ENCODE measurements at regions not wholly inside any gene's neighbourhood (a gene's known extent, or its start where the extent isn't known, plus 50 kb on each side); places are given as distances from the start of the nearest gene placed in this dataset.
A peak's percentile ranks its signal among the peaks of the same experiment; 100 is the strongest.

DNA sequence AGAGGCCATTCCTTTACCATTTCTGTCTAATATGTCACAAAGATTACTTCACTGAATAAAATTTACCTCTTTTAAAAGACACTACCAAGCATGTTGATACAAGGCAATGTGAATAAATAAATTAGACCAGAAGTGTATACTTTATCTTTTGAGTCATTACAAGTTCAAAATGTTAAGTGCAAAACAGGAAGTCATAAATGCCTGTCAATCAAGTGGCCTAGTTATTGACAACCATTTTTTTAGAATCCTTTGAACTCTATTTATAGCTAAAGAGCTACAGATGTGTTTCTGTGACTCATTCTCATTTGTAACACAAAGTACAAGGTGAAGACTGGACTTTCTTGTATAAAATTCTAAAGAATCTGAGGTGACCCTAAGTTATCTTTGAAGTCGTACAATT, 602.7 kb upstream of the SEMA6A start:
- Histone ChIP-seq H3K4me2 (ENCODE audit: low read length) (no peak overlapping the region), H3K56ac (ENCODE audit: low read length) (no peak overlapping the region), H2BK15ac (replicated peaks; ENCODE audit: low read depth) (no peak overlapping the region), H3K36me3 (ENCODE audit: control insufficient read depth, insufficient read depth, low read length) (no peaks in the 10 kb centered on the region), H3K18ac (ENCODE audit: low read length) (no peak overlapping the region), H3K9ac (ENCODE audit: low read length) (no peak overlapping the region), H2BK120ac (ENCODE audit: low read depth, low read length) (no peak overlapping the region), H2AK5ac (ENCODE audit: low read length) (no peak overlapping the region), H3K23ac (ENCODE audit: low read length) (no peak overlapping the region), H3K4me1 (ENCODE audit: control insufficient read depth, low read depth, low read length) (no peaks in the 10 kb centered on the region), H3K4me3 (ENCODE audit: low read length) (no peak overlapping the region), H4K5ac (ENCODE audit: low read length) (no peak overlapping the region), H3K79me1 (ENCODE audit: low read length) (no peaks in the 10 kb centered on the region), H3K27ac (ENCODE audit: low read depth, low read length) (no peak overlapping the region), H3K79me2 (ENCODE audit: control insufficient read depth, insufficient read depth, low read length) (no peaks in the 10 kb centered on the region), H2BK5ac (ENCODE audit: low read length) (no peak overlapping the region), H3K4ac (ENCODE audit: low read depth, low read length) (no peak overlapping the region), H3K27me3 (ENCODE audit: insufficient read depth, low read length, poor library complexity) (no peaks in the 10 kb centered on the region), H4K8ac (ENCODE audit: low read depth, low read length) (no peak overlapping the region)
- no peak for DNase-seq
- no CpG with 5 or more reads among the region's 1 CpG for WGBS (ENCODE audit: extremely low coverage, insufficient coverage, low lambda C conversion rate)

DNA sequence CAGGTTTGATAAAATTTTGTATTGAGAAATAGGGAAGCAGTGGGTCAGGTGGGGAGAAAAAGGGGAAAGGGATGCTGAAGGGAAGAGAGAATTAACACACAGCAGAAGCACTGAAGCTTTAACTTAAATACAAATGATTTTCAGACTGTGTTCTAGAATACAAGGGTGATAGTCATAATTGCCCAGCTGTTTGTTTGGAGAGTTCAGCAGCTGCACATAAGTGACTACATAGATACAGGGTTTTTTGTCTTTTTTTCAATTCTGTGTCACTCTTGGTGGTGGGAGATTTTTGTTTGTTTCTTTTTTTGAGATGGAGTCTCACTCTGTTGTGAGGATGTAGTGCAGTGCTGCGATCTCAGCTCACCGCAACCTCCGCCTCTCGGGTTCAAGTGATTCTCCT, 590.4 kb upstream of the SEMA6A start:
- no peak overlapping the region for H3K27ac ChIP-seq (ENCODE audit: low read depth, low read length)
- H3K56ac ChIP-seq (ENCODE audit: low read length), result no peak overlapping the region
- H3K79me2 ChIP-seq (ENCODE audit: control insufficient read depth, insufficient read depth, low read length), result no peaks in the 10 kb centered on the region
- no peak overlapping the region for H2BK15ac ChIP-seq (replicated peaks; ENCODE audit: low read depth)
- no CpG with 5 or more reads among the region's 4 CpGs for WGBS (ENCODE audit: extremely low coverage, insufficient coverage, low lambda C conversion rate)
- no peak overlapping the region for H3K9ac ChIP-seq (ENCODE audit: low read length)
- no peak overlapping the region for H2BK120ac ChIP-seq (ENCODE audit: low read depth, low read length)
- no peak overlapping the region for H3K4me3 ChIP-seq (ENCODE audit: low read length)
- H3K36me3 ChIP-seq (ENCODE audit: control insufficient read depth, insufficient read depth, low read length), result no peaks in the 10 kb centered on the region
- H3K4ac ChIP-seq (ENCODE audit: low read depth, low read length), result no peak overlapping the region
- H4K5ac ChIP-seq (ENCODE audit: low read length), result no peak overlapping the region
- H3K4me1 ChIP-seq (ENCODE audit: control insufficient read depth, low read depth, low read length), result no peaks in the 10 kb centered on the region
- no peak overlapping the region for H3K18ac ChIP-seq (ENCODE audit: low read length)
- H3K23ac ChIP-seq (ENCODE audit: low read length), result no peak overlapping the region
- DNase-seq, result no peak
- no peak overlapping the region for H3K4me2 ChIP-seq (ENCODE audit: low read length)
- no peak overlapping the region for H2BK5ac ChIP-seq (ENCODE audit: low read length)
- no peak overlapping the region for H4K8ac ChIP-seq (ENCODE audit: low read depth, low read length)
- no peak overlapping the region for H2AK5ac ChIP-seq (ENCODE audit: low read length)
- no peaks in the 10 kb centered on the region for H3K27me3 ChIP-seq (ENCODE audit: insufficient read depth, low read length, poor library complexity)
- H3K79me1 ChIP-seq (ENCODE audit: low read length), result no peaks in the 10 kb centered on the region

DNA sequence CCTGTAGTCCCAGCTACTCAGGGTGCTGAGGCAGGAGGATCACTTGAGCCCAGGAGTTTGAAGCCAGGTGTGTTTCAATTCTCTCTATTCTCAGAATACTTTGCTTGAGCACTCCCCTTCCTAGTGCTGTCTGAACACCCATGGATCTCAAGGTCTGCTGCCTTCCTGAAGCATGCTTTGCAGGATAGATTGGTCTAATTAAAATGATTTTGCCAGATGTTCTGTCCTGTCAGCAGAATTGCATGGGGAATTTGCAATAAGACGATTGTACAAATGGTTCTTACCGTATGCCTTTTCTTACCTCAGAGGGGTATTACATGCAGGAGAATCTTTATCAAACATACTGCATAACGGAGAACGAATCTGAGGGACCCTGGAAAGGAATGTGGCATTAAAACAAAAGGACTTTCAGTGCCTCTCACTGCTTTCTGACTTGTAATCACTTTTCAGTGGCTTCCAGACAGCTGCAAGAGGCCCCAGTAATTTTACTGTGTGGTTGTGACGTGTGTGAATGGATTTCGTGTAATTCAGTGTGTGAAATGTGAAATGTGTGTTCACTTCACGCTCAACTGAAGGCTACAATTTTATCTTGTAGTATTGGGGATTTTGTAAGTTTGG, 587.2 kb upstream of the SEMA6A start:
- DNase-seq, result no peak
- Histone ChIP-seq H3K56ac (ENCODE audit: low read length) (peak overlapping the region; percentile 54), H3K79me2 (ENCODE audit: control insufficient read depth, insufficient read depth, low read length) (no peaks in the 10 kb centered on the region), H3K18ac (ENCODE audit: low read length) (peak overlapping the region; percentile 77), H3K4me1 (ENCODE audit: control insufficient read depth, low read depth, low read length) (no peaks in the 10 kb centered on the region), H3K23ac (ENCODE audit: low read length) (no peak overlapping the region), H3K4me3 (ENCODE audit: low read length) (no peak overlapping the region), H3K4ac (ENCODE audit: low read depth, low read length) (no peak overlapping the region), H3K27ac (ENCODE audit: low read depth, low read length) (no peak overlapping the region), H2BK5ac (ENCODE audit: low read length) (no peak overlapping the region), H3K79me1 (ENCODE audit: low read length) (no peaks in the 10 kb centered on the region), H4K5ac (ENCODE audit: low read length) (no peak overlapping the region), H2AK5ac (ENCODE audit: low read length) (no peak overlapping the region), H3K27me3 (ENCODE audit: insufficient read depth, low read length, poor library complexity) (no peaks in the 10 kb centered on the region), H3K9ac (ENCODE audit: low read length) (no peak overlapping the region), H3K36me3 (ENCODE audit: control insufficient read depth, insufficient read depth, low read length) (no peaks in the 10 kb centered on the region), H2BK15ac (replicated peaks; ENCODE audit: low read depth) (no peak overlapping the region), H2BK120ac (ENCODE audit: low read depth, low read length) (no peak overlapping the region), H4K8ac (ENCODE audit: low read depth, low read length) (no peak overlapping the region), H3K4me2 (ENCODE audit: low read length) (no peak overlapping the region)
- no CpG with 5 or more reads among the region's 7 CpGs for WGBS (ENCODE audit: extremely low coverage, insufficient coverage, low lambda C conversion rate)

DNA sequence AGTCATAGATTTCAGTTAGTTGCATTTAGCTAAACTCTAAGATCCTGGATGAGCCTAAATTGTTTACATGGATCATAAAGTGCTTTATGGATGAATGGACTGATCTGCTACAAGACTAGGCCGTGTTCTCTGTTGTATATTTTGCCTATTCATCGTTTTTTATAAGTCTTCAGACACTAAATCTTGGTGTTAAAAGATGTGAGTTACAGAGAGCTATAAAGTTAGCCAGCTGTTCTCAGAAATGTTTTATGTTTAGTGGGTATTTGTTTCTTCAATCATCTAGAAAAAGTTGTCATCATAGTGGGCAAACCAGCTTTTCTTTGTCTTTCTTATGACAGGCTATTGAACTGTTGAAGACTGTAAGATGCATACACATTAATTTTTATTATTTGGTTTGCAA, 585.8 kb upstream of the SEMA6A start:
- no peak overlapping the region for H4K5ac ChIP-seq (ENCODE audit: low read length)

DNA sequence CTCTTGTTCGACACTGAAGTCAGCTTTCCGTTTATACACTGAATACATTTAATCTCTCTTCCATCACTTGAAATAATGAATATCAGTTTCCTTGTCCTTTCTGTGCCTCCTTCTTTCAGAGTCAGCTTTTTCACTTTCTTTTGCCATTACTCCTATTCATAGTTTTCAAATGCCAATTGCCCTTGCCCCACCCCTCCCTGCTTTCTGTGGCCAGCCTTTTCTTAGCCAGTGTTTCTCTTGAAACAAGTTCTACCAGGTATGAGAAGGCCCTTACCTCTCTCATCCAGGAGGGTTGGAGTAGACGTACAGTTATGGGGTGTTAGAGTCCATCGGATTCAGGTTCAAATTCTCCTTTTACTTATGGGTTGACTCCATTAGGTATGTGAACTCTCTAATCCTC, 574.7 kb upstream of the SEMA6A start:
- Histone ChIP-seq H3K36me3 (ENCODE audit: control insufficient read depth, insufficient read depth, low read length) (no peaks in the 10 kb centered on the region), H2AK5ac (ENCODE audit: low read length) (no peak overlapping the region), H3K4me1 (ENCODE audit: control insufficient read depth, low read depth, low read length) (no peaks in the 10 kb centered on the region), H3K9ac (ENCODE audit: low read length) (no peak overlapping the region), H3K79me2 (ENCODE audit: control insufficient read depth, insufficient read depth, low read length) (no peaks in the 10 kb centered on the region), H2BK120ac (ENCODE audit: low read depth, low read length) (no peak overlapping the region), H3K27me3 (ENCODE audit: insufficient read depth, low read length, poor library complexity) (no peaks in the 10 kb centered on the region), H3K27ac (ENCODE audit: low read depth, low read length) (no peak overlapping the region), H4K5ac (ENCODE audit: low read length) (no peak overlapping the region), H3K79me1 (ENCODE audit: low read length) (no peaks in the 10 kb centered on the region), H3K23ac (ENCODE audit: low read length) (no peak overlapping the region), H2BK5ac (ENCODE audit: low read length) (no peak overlapping the region), H2BK15ac (replicated peaks; ENCODE audit: low read depth) (no peak overlapping the region), H3K4ac (ENCODE audit: low read depth, low read length) (no peak overlapping the region), H3K56ac (ENCODE audit: low read length) (no peak overlapping the region), H3K4me2 (ENCODE audit: low read length) (no peak overlapping the region), H3K4me3 (ENCODE audit: low read length) (no peak overlapping the region), H4K8ac (ENCODE audit: low read depth, low read length) (no peak overlapping the region), H3K18ac (ENCODE audit: low read length) (no peak overlapping the region)
- no peak for DNase-seq
- no CpG with 5 or more reads among the region's 4 CpGs for WGBS (ENCODE audit: extremely low coverage, insufficient coverage, low lambda C conversion rate)

More for the DNA sequence above, 585.8 kb upstream of the SEMA6A start:
- Histone ChIP-seq H3K18ac (ENCODE audit: low read length) (no peak overlapping the region), H2BK120ac (ENCODE audit: low read depth, low read length) (no peak overlapping the region), H3K79me1 (ENCODE audit: low read length) (no peaks in the 10 kb centered on the region), H2BK5ac (ENCODE audit: low read length) (no peak overlapping the region), H3K36me3 (ENCODE audit: control insufficient read depth, insufficient read depth, low read length) (no peaks in the 10 kb centered on the region), H2BK15ac (replicated peaks; ENCODE audit: low read depth) (no peak overlapping the region), H3K4me2 (ENCODE audit: low read length) (no peak overlapping the region), H2AK5ac (ENCODE audit: low read length) (no peak overlapping the region), H3K27me3 (ENCODE audit: insufficient read depth, low read length, poor library complexity) (no peaks in the 10 kb centered on the region), H3K56ac (ENCODE audit: low read length) (no peak overlapping the region), H4K8ac (ENCODE audit: low read depth, low read length) (no peak overlapping the region), H3K27ac (ENCODE audit: low read depth, low read length) (no peak overlapping the region), H3K4me3 (ENCODE audit: low read length) (no peak overlapping the region), H3K4ac (ENCODE audit: low read depth, low read length) (no peak overlapping the region), H3K4me1 (ENCODE audit: control insufficient read depth, low read depth, low read length) (no peaks in the 10 kb centered on the region), H3K9ac (ENCODE audit: low read length) (no peak overlapping the region), H3K79me2 (ENCODE audit: control insufficient read depth, insufficient read depth, low read length) (no peaks in the 10 kb centered on the region), H3K23ac (ENCODE audit: low read length) (no peak overlapping the region)
- no CpG with 5 or more reads among the region's 2 CpGs for WGBS (ENCODE audit: extremely low coverage, insufficient coverage, low lambda C conversion rate)
- DNase-seq, result no peak

DNA sequence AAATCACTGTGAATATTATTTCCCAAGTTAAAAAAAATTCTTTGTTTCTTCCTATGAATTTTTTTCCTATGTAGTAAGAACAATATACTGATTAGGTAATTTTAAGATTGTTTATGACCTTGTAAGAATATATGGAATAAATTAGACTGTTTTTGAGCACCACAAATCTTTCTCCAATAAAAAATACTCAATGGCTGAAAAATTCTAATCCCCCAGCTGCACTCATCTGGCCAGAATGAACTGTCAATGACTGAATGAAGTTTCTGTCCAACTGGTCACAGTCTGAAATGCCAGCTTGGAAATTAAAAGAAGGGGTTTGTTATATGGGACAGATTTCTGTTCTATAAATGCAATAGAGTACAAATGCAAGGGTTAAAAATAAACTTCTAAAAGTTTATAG, 569.5 kb upstream of the SEMA6A start:
- Histone ChIP-seq H2BK15ac (replicated peaks; ENCODE audit: low read depth) (no peak overlapping the region), H4K5ac (ENCODE audit: low read length) (no peak overlapping the region)

More for the DNA sequence above, 569.5 kb upstream of the SEMA6A start:
- H3K23ac ChIP-seq (ENCODE audit: low read length), result no peak overlapping the region
- no peak overlapping the region for H2AK5ac ChIP-seq (ENCODE audit: low read length)
- no peak for DNase-seq
- H3K79me2 ChIP-seq (ENCODE audit: control insufficient read depth, insufficient read depth, low read length), result no peaks in the 10 kb centered on the region
- H3K4me1 ChIP-seq (ENCODE audit: control insufficient read depth, low read depth, low read length), result no peaks in the 10 kb centered on the region
- no peak overlapping the region for H3K18ac ChIP-seq (ENCODE audit: low read length)
- no peak overlapping the region for H2BK5ac ChIP-seq (ENCODE audit: low read length)
- H3K27me3 ChIP-seq (ENCODE audit: insufficient read depth, low read length, poor library complexity), result no peaks in the 10 kb centered on the region
- no peak overlapping the region for H3K56ac ChIP-seq (ENCODE audit: low read length)
- H3K4me2 ChIP-seq (ENCODE audit: low read length), result no peak overlapping the region
- no peak overlapping the region for H3K4me3 ChIP-seq (ENCODE audit: low read length)
- no peaks in the 10 kb centered on the region for H3K79me1 ChIP-seq (ENCODE audit: low read length)
- no peak overlapping the region for H4K8ac ChIP-seq (ENCODE audit: low read depth, low read length)
- H2BK120ac ChIP-seq (ENCODE audit: low read depth, low read length), result no peak overlapping the region
- no peaks in the 10 kb centered on the region for H3K36me3 ChIP-seq (ENCODE audit: control insufficient read depth, insufficient read depth, low read length)
- H3K9ac ChIP-seq (ENCODE audit: low read length), result no peak overlapping the region
- no peak overlapping the region for H3K4ac ChIP-seq (ENCODE audit: low read depth, low read length)
- H3K27ac ChIP-seq (ENCODE audit: low read depth, low read length), result no peak overlapping the region
